M059J (cell line): ENCODE measurements at regions not wholly inside any gene's neighbourhood (a gene's known extent, or its start where the extent isn't known, plus 50 kb on each side); places are given as distances from the start of the nearest gene placed in this dataset.
A peak's percentile ranks its signal among the peaks of the same experiment; 100 is the strongest.

Source experiments
- DNase-seq: peaks from one replicate; pipeline ENCODE4 v3.0.0-alpha.2; 2012; ENCODE audit warnings: low read depth

DNA sequence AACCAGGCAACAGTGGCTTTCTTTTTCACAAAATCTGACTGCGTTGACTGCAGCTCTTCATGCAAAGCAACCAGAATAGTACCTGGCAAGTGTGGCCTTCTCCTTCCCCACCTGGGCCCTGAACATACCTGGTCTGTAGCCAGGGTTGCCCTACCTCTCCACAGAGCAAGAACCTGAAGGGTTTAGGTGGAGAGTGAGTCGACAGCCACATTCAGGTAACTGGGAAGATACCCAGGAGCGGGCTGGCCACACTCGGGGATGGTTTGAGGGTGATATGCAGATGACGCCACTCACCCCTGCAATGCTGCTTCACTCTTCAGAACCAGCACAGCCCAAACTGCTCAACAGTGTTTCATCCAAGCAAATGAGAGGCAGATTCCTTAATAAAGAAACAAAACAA lies 117.3 kb downstream of the TTC32 start:
- no peak for DNase-seq

DNA sequence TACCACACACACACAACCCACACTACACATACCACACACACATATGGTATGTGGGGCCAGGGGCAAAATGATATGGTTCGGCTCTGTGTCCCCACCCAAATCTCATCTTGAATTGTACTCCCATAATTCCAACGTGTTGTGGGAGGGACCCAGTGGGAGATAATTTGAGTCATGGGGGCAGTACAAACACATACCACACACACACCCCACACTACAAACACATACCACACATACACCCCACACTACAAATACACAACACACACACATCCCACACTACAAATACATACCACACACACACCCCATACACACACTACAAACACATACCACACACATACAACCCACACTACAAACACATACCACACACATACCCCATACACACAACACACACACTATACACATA lies 117.8 kb downstream of the TTC32 start:
- DNase-seq = no peak

DNA sequence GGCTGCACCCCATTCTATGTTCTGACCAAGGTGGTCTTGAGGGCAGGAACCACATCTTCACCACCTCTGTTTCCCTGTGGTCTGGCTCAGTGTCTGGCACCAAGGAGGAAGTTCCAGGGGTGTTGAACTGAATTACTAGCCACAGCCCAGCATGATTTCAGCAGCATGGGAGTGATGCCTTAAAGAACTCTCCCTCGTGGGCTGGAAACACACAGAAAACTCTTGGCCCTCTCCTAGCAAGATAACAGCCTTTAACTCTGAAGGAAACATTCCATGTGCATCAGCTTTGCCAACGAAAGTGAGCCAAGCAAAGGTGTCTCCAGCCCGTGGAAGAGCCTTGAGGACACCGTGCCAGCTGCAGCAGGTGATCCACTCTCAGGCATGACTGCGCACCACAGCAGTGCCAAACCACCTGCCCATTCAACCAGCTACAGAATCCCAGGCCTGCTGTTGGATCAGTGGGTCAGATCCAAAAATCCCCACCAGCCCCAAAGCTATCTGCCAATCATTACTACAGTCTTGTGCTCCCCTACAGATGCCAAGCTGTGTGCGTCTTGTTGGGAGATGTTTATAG lies 124.8 kb downstream of the TTC32 start:
- no peak for DNase-seq

DNA sequence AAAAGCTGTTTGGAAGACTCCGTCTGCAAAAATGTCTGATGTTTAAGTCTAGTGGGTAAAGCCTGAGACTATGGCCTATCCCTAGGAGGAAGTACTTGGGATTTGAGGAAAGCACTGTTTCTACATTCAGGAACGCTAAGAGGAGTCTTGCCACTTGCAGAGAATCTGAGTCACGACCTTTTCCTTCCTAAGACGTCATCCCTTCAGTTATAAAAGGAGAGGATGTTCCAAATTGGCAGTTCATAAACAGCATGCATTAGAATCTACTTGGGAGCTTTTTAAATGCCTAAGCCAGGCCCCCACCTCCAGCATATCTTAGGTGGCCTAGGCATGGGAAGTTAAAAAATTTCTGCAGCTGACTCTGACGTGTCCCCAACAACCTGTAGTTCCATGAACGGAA lies 125.9 kb downstream of the TTC32 start:
- no peak for DNase-seq

DNA sequence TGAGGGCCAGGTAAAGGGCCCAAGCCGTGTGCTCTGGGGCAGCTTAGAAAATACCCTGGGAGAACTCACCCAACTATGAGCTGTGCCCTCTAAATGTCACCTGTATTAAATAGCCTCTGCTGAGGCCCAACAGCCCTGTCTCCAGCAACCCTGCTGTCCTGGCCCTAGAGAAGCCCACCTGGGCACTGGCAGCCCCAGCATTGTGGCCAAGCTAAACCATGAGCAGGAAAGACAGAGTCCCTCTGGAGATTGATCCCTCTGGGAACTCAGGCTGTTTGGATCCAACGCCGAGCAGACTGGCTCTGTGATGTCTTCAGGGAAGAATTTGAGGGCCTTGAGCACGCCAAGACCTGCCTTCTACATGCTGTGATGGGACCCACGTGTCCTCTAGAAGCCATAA lies 126.5 kb downstream of the TTC32 start:
- no peak for DNase-seq

DNA sequence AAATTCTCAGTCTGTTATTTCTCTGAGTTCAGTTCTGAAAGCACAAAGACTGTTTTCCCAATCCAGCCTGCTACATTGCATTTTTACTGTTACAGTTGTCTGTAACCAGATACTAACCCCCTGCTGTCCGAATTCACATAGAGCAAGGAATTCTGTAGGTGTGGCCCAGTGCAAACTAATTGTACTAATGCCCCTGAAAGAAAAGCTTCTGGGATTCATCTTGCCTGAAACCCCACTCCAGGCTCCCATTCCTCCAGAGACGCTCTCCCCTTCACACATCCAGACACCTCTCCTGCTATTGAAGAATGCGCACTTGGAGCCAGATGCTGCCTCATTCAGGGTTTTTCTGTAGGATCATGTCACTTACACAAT lies 127.0 kb downstream of the TTC32 start:
- DNase-seq = no peak

DNA sequence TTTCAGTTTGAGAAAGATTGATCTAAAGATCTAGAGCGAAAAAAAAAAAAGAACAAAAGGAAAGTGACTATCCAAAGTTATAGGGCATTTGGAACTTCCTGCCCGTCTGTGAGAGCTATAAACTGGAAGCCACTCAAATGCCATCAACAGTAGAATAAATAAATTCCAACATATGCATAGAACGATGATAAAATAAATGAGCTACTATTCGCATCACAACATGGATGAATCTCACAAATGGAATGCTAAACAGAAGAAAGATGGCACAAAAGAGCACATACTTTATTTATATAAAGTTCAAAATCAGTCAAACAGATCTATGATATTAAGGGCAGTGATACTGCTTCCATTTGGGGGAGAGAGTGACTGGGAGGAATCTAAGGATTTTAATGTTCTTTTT lies 128.8 kb downstream of the TTC32 start:
- no peak for DNase-seq

DNA sequence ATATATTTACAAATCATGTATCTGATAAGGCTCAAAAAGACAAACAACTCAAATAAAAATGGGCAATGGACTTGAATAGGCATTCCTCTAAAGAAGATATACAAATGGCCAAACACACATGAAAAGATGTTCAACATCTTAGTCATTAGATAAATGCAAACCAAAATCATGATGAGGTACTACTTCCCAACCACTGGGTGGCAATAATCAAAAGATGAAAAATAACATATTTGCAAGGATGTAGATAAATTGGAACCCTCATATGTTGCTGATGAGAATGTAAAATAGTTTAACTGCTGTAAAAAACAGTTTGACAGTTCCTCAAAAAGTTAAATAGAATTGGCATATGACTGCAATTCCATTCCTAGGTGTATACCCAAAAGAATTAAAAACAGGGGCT lies 132.3 kb downstream of the TTC32 start:
- no peak for DNase-seq

DNA sequence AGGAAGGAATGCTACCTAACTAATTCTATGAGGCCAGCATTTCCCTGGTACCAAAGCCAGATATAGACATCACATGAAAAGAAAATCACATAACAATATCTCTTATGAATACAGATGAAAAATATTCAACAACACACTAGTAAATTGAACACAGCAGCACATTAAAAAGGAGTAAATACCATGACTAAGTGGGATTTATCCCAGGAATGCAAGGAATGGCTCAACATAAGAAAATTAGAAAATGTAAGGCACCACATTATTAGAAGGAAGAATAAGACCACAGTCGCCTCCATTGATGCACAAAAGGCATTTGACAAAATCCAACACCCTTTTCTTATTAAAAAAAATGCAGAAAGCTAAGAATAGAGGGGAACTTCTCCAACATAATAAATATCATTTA lies 133.9 kb downstream of the TTC32 start:
- no peak for DNase-seq

DNA sequence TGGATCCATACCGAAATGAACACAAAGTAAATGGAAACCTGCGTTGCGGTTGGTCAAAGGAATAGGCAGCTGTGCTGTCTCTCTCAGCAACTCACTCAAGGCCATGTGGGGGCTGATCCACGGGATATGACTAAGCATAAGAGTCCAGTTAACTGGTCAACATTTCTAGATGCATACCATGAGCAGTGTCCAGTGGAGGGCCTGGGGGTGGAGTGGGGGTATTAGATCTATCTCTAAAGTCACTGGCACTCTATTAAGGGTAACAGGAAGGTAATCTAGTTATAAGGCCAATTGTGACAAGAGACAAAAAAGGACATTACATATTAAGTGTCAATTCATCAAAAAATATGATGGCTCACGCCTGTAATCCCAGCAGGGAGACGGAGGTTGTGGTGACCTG lies 136.8 kb downstream of the TTC32 start:
- DNase-seq = no peak

DNA sequence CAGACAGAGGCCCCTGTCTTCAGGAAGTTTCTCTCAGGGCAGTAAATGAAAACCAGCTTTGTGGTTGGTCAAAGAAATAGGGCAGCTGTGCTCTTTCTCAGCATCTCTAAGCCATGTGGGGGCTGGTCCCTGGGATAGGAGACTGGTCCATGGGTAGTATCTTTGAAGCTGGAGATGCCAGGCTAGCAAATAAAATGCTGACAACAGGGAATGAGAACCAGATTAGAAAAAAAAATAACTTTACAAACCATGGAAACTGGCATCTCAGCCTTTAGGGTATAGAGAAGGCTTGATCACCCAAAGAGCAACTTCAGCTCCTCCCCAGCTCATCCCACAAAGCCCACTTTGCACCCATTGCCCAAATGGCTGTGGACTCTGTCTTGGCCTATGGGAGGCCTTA lies 138.1 kb downstream of the TTC32 start:
- DNase-seq = no peak

DNA sequence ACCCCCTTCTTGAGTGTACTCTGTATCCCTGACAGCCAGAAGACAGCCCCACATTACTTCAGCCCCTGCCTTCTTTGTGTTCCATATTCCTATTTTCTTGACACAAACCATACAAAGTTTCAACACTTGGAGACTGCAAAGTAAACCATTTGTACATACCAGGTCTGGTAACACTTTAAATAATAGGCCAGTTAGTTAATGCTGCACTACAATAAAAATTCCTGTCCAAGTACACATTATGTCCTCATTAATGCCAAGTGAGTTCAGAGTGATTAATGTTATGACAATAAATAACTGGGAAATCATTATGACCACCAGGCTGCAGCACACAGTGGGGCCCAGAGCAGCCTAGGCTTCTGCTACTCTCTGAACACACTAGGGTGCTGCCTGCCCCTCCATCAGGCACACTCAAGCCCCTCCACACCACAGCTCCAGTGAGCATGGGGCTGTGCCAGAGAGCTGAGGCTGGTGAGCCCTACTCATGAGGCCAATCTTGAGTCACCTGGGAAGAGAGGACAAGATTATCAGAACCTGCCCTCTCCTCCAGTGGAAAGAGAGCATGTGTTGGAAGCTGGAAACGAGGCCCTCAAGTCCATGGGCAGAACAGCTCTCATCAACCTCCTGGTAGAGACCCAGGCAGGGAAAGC lies 138.7 kb downstream of the TTC32 start:
- DNase-seq = no peak

DNA sequence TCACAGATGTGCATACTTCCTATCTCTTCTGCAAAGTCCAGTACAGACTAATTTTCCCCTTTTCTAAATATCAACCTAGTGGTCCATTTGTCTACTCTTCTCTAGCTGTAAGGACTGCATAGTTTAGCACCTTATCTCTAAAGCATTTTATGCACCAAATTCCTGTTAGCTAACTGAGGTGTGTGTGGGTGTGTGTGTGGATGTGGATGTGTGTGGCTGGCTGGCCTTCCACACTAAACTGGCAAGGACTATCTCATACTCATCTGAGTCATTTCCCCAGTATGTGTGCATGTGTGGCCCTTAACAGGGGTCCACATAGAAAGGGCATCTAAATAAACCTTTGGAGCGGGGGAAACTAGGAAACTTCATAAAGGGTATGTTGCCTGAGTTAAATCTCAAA lies 139.6 kb downstream of the TTC32 start:
- no peak for DNase-seq

DNA sequence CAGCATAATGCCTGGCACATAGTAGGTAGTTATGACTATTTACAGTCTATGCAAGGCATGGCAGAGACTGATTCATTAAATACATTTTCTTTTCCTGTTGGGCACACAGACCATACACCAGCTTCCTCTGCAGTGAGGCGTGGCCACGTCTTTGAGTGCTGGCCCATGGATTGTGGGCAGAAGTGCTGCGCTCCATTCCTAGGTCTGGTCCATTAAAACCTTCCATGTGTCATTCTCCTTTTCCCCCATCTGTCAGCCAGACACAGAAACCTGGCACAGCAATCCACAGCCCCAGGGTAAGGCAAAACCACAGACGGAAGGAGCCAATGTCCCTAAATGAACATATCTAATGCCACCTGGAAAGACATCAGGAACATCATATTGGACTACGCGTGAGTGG lies 141.9 kb downstream of the TTC32 start:
- DNase-seq = peak; percentile 51

DNA sequence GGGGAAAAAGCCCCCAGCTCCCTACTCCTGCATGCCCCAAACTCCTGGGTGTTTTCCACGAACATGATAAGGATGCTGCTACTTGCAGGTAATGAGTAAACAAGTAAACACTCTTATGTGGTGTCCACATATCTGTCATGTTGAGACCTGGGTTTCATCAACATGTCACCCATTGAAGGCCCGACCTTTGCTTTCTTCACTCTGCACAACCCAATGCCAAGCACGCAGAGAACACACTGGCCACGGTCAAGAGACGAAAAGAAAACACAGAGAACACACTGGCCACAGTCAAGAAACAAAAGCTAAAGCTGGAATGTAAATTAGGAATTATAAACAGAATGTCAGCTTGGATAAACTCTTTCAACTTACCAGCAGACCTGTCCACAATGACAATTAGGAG lies 143.1 kb downstream of the TTC32 start:
- DNase-seq = no peak

DNA sequence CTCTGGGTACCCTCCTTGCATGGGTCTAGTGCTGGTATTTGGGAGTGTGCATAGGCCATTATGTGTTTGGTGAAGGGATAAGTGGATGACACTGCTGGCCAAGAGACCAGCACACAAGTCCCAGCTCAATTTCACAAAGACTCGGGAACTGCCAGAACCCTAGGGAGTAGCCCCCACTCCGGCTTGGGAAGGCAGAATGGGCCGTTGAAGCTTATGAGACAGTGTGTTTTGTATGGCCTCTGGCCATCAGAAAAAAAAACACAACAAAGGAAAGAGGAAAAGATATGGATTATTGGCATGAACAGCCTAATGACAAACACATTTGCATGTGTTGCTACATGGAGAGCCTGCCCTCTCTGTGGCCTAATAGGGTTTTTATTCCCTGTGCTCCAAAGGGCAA lies 144.2 kb downstream of the TTC32 start:
- no peak for DNase-seq

DNA sequence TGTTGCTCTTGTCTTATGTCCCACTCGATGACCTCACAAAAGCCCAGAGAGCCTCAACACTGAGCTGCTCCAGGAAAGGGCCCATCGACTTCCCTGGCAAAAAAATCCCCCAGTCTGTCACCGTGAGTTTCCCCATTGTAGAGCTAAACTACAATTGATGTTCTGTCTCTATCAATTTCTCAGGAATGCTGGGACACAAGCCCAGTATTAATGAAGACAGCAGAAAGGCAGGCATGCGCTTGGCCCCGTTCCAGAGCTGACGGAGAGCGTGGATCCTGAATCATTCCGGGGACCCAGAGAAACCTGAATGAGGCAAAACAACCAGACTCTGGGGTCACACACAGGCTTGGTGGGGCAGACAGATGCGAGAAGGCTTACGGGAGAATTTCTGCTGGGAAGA lies 146.9 kb downstream of the TTC32 start:
- DNase-seq = no peak

DNA sequence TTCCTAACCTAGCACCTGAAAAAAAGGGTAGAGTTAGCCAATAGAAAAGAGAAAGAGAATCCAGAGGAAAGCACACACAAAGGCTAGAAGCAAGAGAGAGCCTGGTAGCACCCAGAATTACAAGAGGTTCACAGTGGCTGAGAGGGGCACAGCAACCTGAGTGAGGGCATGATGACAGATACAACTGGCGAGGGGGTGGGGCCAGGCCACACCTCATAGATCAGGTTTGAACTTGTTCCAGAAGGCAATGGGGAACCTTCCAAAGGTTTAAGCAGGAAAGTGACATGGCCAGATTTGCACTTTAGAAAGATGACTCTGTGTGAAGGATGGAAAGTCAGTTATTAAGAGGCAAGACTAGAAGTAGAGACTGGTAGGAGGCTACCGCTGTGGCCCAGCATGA lies 148.0 kb downstream of the TTC32 start:
- DNase-seq = no peak

DNA sequence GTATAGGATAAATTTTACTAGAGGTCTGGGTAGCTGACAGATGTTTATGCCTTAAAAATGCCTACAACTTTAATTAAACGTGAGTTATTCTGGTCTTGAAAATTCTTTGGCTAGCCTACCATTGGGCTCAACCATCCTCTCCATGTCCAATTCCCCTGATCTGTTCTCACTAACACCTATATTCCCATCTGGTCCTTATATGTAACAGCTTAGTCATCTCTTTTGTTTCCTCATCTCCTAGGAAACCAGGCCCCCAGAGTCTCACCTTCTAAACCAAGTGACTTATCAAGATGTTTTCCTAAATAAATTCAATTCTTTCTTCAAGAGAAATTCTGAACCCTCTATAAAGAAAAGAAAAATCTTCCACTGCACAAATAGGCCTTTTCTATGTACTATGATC lies 148.5 kb downstream of the TTC32 start:
- DNase-seq = no peak

DNA sequence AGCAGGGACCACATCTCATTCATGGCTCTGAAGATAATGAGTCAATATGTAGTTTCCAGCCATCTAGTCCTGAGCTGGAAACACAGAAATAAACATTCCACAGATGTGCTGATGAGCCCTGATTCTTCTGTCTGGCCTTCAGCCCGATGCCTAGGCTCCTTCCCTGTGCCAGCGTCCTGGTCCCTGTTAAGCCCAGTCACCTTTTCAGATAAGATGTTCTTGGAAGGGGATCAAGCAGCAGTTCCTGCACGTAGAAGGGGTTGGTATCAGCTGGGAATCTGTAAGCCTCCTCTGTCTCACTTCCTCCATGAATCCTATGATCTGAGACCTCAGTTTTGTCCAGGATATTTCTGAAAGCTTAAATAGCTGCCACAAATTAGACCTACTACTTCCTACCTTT lies 149.3 kb downstream of the TTC32 start:
- no peak for DNase-seq

DNA sequence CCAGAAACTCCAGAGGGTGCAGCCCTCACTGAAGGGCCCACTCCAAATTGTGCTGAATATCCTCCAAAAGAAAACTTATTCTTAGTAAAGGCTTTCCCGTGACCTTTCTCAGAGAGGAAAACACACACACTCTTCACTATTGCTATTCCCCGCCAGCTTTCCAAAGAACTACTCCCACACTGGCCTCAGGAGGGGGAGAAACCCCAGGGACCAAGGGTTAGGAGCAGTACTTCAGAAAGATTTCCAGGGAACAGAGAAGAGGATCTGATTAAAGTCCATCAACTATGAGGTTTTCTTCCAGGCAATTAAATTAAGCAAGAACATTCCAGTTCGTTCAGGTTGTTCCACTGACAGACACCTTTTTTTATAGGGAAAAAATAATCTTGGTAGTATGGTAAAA lies 150.2 kb downstream of the TTC32 start:
- DNase-seq = no peak

DNA sequence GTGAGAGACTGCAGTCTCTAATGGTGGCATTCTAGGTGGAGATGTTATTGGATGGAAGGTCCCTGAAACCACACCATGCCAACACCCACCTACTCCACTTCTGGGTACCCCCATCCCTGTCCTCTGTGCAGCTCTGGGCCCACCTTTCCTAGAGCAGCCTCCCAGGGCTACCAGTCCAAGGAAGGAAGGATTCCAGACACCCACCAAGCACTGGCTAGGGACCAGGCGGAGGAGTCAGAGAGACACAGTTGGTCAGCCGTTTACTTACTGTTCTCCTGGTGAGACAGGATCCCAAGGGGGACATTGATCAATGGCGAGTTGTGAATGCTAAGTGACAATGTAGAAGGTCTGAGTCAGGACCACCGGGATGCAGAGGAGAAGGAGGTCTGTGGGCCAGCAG lies 151.6 kb downstream of the TTC32 start:
- no peak for DNase-seq

DNA sequence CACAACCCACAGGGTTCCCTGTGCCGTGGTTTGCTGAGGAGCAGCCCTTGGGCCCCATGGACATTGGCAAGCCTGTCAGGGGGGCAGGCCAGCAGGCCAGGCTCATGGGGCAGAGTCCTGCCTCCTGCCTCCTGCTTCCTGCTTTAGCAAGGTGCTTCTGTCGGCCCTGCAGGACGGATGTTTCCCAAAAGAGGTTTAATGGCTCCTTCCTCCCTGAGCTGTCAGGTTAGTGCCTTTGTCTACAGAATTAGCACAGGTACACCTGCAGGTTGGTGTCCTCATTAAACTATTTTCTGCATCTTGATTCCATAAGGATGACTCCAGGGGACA lies 152.3 kb downstream of the TTC32 start:
- no peak for DNase-seq

DNA sequence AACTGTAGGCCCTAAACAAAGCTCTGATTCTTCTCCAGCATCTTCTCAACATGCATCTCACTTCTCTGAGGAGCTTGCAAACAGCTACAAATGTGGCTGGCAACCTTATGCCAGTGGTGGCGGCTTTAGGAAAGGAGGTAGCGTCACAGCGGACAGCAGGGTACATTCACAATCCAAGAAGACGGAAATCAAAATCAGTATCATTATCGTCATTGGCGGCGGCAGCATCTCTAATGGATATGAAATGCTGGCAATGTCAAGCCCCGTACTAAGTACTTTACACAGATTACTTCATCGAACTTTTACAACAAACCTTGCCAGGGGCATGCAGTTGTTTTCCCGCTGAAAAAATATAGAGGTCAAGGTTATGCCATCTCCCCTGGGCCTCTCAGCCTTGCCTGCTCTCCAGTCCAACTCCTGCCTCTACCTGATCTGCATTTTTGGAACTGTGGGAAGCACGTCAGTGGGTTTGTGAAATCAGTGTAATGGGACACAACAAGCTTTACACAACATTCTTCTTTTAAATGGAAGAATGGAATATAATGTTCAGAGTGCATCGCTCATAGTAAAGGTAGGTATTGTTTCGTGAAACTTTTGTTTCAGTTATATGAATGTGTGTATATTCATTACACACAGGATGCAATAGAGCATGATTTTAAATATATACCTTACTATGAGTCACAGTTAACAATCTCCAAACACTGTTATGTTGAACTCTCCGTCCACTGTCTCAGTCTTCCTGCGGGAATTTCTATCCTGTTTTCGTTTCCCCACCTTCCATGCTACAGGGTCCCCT lies 152.9 kb downstream of the TTC32 start:
- no peak for DNase-seq
